HAP-1 (cell line): ENCODE measurements at regions not wholly inside any gene's neighbourhood (a gene's known extent, or its start where the extent isn't known, plus 50 kb on each side); places are given as distances from the start of the nearest gene placed in this dataset.
A peak's percentile ranks its signal among the peaks of the same experiment; 100 is the strongest.

ENCODE experiments used
- DNase-seq, 2 experiments: peaks; one replicate each; pipeline ENCODE4 v3.0.0-alpha.2; 2016 to 2020; ENCODE audit warnings: low spot score in 2 of 2
- H3K27me3 ChIP-seq: fragments of 250-450 bp; sonication (Bioruptor Pico); 2 replicates; pipeline ENCODE4 v1.5.1; 2020; ENCODE audit warnings: low read depth, mild to moderate bottlenecking, moderate library complexity
- H3K36me3 ChIP-seq: fragments of 250-450 bp; sonication (Bioruptor Pico); replicated peaks from 2 replicates; pipeline ENCODE4 v1.5.1; 2020; ENCODE audit warnings: mild to moderate bottlenecking
- H3K4me1 ChIP-seq: fragments of 250-450 bp; sonication (Bioruptor Pico); 2 replicates; pipeline ENCODE4 v1.5.1; 2020; ENCODE audit warnings: mild to moderate bottlenecking
- H3K4me3 ChIP-seq: fragments of 250-450 bp; sonication (Bioruptor Pico); 2 replicates; pipeline ENCODE4 v1.5.1; 2020; ENCODE audit warnings: mild to moderate bottlenecking, moderate library complexity
- H3K9me3 ChIP-seq: fragments of 250-450 bp; sonication (Bioruptor Pico); 2 replicates; pipeline ENCODE4 v1.5.1; 2020; ENCODE audit warnings: mild to moderate bottlenecking, moderate library complexity
- in situ Hi-C: fragments of 300-500 bp; cut with MboI; formaldehyde crosslinking; loops from 3 replicates; pipeline ENCODE4 v1.14.3; 2020; ENCODE audit warnings: low sequenced_read_pairs, inconsistent platforms, mixed read lengths

GRCh38 chr15:62521396-62521795, 356.3 kb upstream of the C2CD4B start:
- in situ Hi-C loops = no loop called here
- DNase-seq = peak; percentile 43 to 82
- Histone ChIP-seq H3K4me3 (no peak overlapping the region), H3K4me1 (peaks cover 28% of the 10 kb centered on the region), H3K27me3 (peaks cover 11% of the 10 kb centered on the region), H3K36me3 (no peaks in the 10 kb centered on the region), H3K9me3 (no peaks in the 10 kb centered on the region)

- no peak for DNase-seq
- Histone ChIP-seq H3K9me3 (no peaks in the 10 kb centered on the region), H3K4me3 (no peak overlapping the region), H3K4me1 (peaks cover 17% of the 10 kb centered on the region), H3K36me3 (no peaks in the 10 kb centered on the region), H3K27me3 (peaks cover 11% of the 10 kb centered on the region)
- in situ Hi-C loops = no loop called here
These were observed 359.8 kb upstream of the C2CD4B start for GRCh38 chr15:62524848-62525247.

- H3K4me3 ChIP-seq = no peak overlapping the region
- H3K27me3 ChIP-seq = peaks cover 11% of the 10 kb centered on the region
- no peak for DNase-seq
- H3K4me1 ChIP-seq = no peaks in the 10 kb centered on the region
- H3K9me3 ChIP-seq = no peaks in the 10 kb centered on the region
- in situ Hi-C loops = no loop called here
- H3K36me3 ChIP-seq = no peaks in the 10 kb centered on the region
These were observed 362.3 kb upstream of the C2CD4B start for GRCh38 chr15:62527387-62527786.

DNA sequence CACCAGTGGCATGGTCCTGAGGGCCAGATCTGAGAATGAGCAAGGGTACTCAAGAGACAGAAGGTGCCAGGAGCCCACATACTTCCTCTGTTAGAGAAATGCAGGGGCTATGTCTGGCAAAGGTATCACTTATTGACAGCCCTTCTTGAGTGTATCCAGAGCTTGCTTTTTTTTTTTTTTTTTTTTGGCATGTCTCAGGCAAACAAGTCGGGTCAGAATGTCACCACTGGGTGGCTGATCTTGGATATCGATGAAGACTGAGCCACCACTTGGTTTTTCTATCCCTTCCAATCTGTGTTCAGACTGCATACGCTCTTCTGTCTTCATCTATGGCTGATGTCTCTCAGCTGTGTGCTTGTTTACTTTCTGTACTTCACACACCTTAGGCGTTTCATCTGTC, 363.4 kb upstream of the C2CD4B start:
- in situ Hi-C loops = no loop called here
- H3K4me3 ChIP-seq = no peak overlapping the region
- peaks cover 4% of the 10 kb centered on the region for H3K27me3 ChIP-seq
- peaks cover 4% of the 10 kb centered on the region for H3K4me1 ChIP-seq
- DNase-seq = no peak
- no peaks in the 10 kb centered on the region for H3K36me3 ChIP-seq
- H3K9me3 ChIP-seq = no peaks in the 10 kb centered on the region

- DNase-seq = no peak
- H3K4me1 ChIP-seq = peaks cover 7% of the 10 kb centered on the region
- no peak overlapping the region for H3K4me3 ChIP-seq
- in situ Hi-C loops = no loop called here
- H3K27me3 ChIP-seq = no peaks in the 10 kb centered on the region
- no peaks in the 10 kb centered on the region for H3K36me3 ChIP-seq
- H3K9me3 ChIP-seq = no peaks in the 10 kb centered on the region
These were observed 367.3 kb upstream of the C2CD4B start for GRCh38 chr15:62532367-62532766.

GRCh38 chr15:62533687-62534086, 368.6 kb upstream of the C2CD4B start:
- no peaks in the 10 kb centered on the region for H3K27me3 ChIP-seq
- no peak for DNase-seq
- no peaks in the 10 kb centered on the region for H3K9me3 ChIP-seq
- in situ Hi-C loops = no loop called here
- no peak overlapping the region for H3K4me3 ChIP-seq
- peaks cover 11% of the 10 kb centered on the region for H3K4me1 ChIP-seq
- H3K36me3 ChIP-seq = no peaks in the 10 kb centered on the region

DNA sequence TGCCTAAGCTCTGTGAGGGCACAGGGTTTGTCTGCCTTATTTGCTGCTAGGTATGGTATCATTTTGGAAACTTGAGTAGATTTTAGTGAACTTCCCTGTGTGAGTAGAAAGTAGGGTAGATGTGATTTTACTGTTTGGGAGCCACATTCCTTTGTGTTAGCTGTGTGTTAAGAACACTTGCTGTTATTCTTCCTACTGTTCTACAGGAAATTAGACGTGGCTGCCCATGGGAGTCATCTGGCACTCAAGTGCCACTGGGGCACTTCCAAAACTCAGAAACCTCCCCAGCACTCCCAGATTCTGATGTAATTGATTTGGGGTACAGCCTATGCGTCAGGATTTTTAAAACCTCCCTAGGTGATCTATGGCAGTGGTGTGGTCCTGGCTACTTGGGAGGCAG, 369.9 kb upstream of the C2CD4B start:
- Histone ChIP-seq H3K27me3 (no peaks in the 10 kb centered on the region), H3K9me3 (no peaks in the 10 kb centered on the region), H3K36me3 (no peaks in the 10 kb centered on the region), H3K4me1 (peaks cover 15% of the 10 kb centered on the region), H3K4me3 (no peak overlapping the region)
- in situ Hi-C loops = no loop called here
- no peak for DNase-seq

GRCh38 chr15:62539236-62539635, 374.2 kb upstream of the C2CD4B start:
- Histone ChIP-seq H3K36me3 (no peaks in the 10 kb centered on the region), H3K9me3 (no peaks in the 10 kb centered on the region), H3K4me3 (no peak overlapping the region), H3K27me3 (no peaks in the 10 kb centered on the region), H3K4me1 (peaks cover 8% of the 10 kb centered on the region)
- in situ Hi-C loops = no loop called here
- no peak for DNase-seq

DNA sequence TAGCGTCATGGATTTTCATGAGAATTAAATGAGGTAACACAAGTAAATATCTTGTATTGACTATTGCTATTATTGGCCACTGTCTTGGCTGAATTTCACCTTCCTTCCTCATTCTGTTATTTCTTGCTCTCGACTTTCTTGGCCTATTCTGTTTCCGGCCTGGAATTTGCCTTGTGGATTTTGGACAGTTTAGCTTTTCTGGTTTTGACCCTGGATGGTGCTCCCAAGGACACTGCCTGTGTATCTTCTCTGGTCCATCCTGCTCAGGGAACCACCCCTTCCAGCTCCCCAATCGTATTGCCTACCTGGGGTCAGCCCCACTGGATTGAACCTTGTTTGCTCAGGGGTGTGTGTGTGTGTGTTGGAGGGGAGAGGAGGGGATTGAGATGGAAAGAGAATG, 376.2 kb upstream of the C2CD4B start:
- no peak for DNase-seq
- Histone ChIP-seq H3K27me3 (no peaks in the 10 kb centered on the region), H3K4me3 (no peak overlapping the region), H3K4me1 (peaks cover 16% of the 10 kb centered on the region), H3K9me3 (no peaks in the 10 kb centered on the region), H3K36me3 (no peaks in the 10 kb centered on the region)
- in situ Hi-C loops = no loop called here

- in situ Hi-C loops = no loop called here
- no peaks in the 10 kb centered on the region for H3K36me3 ChIP-seq
- H3K4me1 ChIP-seq = peaks cover 16% of the 10 kb centered on the region
These were observed 376.8 kb upstream of the C2CD4B start for GRCh38 chr15:62541846-62542245.

GRCh38 chr15:62544446-62544845, 379.4 kb upstream of the C2CD4B start:
- H3K9me3 ChIP-seq = no peaks in the 10 kb centered on the region
- H3K27me3 ChIP-seq = no peaks in the 10 kb centered on the region
- H3K36me3 ChIP-seq = no peaks in the 10 kb centered on the region
- H3K4me3 ChIP-seq = no peak overlapping the region
- peaks cover 8% of the 10 kb centered on the region for H3K4me1 ChIP-seq
- in situ Hi-C loops = no loop called here
- no peak for DNase-seq

More at GRCh38 chr15:62541846-62542245, 376.8 kb upstream of the C2CD4B start:
- H3K9me3 ChIP-seq = no peaks in the 10 kb centered on the region
- H3K27me3 ChIP-seq = no peaks in the 10 kb centered on the region
- no peak for DNase-seq
- no peak overlapping the region for H3K4me3 ChIP-seq

DNA sequence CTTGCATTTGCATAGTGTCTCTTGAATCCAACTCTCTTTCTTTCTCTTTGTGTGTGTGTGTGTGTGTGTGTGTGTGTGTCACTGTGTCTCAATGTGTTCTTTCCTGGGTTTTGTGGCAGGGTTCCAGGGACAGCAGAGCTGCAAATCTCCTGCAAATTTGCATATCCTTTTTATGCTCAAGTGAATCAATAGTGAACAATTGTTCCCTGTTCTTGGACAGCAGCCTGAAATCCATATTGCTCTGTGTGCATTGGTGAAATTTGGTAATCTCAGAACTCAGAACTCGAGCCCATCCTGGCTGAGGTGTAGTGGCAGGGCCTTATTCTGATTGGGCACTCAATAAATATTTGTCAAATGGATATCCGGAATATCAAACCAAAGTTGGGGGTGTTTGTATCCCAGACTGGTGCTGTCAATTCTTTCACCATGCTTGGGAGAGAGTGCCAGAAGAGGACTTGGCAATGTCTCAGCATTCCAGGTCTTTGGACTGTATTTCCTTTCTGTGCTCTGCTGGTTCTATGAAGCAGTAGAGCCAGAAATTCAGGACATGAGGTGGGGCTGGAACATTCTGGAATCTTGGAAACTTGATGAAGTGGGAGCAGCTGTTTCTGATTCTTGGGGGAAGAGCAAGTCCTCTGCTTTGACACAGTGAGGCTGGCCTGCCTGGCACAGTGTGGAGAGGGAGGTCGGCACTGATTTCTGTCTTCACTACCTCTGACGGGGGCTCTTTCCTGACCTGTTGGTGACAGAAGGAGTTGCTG, 380.6 kb upstream of the C2CD4B start:
- H3K27me3 ChIP-seq = no peaks in the 10 kb centered on the region
- in situ Hi-C loops = no loop called here
- no peaks in the 10 kb centered on the region for H3K9me3 ChIP-seq
- DNase-seq = peak; percentile 92 to 94
- H3K36me3 ChIP-seq = no peaks in the 10 kb centered on the region
- no peak overlapping the region for H3K4me3 ChIP-seq
- H3K4me1 ChIP-seq = peaks cover 8% of the 10 kb centered on the region

DNA sequence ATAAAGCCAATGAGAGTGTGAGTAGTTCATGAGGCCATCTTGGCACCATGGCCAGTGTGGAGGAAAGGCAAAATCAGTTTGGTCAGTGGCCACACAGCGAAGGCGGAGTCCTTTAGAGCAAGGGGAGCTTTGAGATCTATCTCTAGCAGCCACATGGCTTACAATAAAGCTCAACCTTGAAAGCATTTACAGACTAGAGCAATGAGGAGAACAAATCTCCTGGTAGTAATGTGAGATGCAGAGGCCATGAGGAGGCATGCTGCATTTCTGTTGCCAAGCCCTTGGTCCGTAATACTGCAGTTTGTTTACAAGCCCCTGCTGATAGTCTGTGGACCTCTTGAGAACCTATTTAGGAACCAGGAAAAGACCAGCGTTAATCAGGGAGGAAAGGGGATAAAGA, 381.5 kb upstream of the C2CD4B start:
- in situ Hi-C loops = no loop called here
- Histone ChIP-seq H3K4me3 (no peak overlapping the region), H3K27me3 (no peaks in the 10 kb centered on the region), H3K4me1 (peaks cover 8% of the 10 kb centered on the region), H3K9me3 (no peaks in the 10 kb centered on the region), H3K36me3 (no peaks in the 10 kb centered on the region)
- DNase-seq = no peak

GRCh38 chr15:62547584-62547983, 382.5 kb upstream of the C2CD4B start:
- in situ Hi-C loops = no loop called here
- Histone ChIP-seq H3K4me1 (peaks cover 8% of the 10 kb centered on the region), H3K27me3 (no peaks in the 10 kb centered on the region), H3K9me3 (no peaks in the 10 kb centered on the region), H3K4me3 (no peak overlapping the region), H3K36me3 (no peaks in the 10 kb centered on the region)
- no peak for DNase-seq
